Stimulated activated CD8-positive, alpha-beta memory T cell treated with anti-CD3 and anti-CD28 coated beads, Interleukin-2, amount 100 ng/mL, for 48 hours (primary cell): ENCODE measurements at regions not wholly inside any gene's neighbourhood (a gene's known extent, or its start where the extent isn't known, plus 50 kb on each side); places are given as distances from the start of the nearest gene placed in this dataset.
"Not testable (repeated sequence)": the region's sequence is repeated elsewhere in the genome, so short reads cannot be mapped to it uniquely, and the experiment has no call there.

Experiments used
- DNase-seq, 2 donors: peaks; one replicate each; pipeline ENCODE4 v3.0.0-alpha.2; 2020; ENCODE audit warnings: low read depth in 2 of 2

DNA sequence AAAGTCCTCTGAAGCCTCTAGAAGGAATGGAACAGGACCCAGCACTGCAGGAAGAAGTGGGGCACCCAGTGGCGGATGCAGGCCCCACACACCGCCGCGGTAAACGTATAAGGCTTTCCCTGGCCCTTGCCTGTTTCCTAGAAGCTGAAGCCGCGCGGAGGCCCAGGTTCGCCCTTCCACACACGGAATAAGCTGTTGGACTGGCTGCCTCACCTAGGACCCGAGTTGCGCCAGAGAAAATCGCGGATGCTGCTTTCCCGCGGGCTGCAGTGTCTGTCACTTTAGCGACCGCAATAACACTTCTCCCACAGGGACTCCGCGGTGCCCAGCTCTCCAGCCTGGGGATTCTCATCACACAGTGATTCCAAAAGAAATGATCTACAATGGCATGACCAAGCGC, 1736.9 kb downstream of the TP53TG3F start:
- DNase-seq: no peak

- no peak for DNase-seq
These were observed 1738.2 kb downstream of the TP53TG3F start for GRCh38 chr16:35197656-35198055.

GRCh38 chr16:35198223-35199199, 1739.1 kb downstream of the TP53TG3F start:
- no peak for DNase-seq

GRCh38 chr16:35200662-35201061, 1741.2 kb downstream of the TP53TG3F start:
- DNase-seq: no peak

DNA sequence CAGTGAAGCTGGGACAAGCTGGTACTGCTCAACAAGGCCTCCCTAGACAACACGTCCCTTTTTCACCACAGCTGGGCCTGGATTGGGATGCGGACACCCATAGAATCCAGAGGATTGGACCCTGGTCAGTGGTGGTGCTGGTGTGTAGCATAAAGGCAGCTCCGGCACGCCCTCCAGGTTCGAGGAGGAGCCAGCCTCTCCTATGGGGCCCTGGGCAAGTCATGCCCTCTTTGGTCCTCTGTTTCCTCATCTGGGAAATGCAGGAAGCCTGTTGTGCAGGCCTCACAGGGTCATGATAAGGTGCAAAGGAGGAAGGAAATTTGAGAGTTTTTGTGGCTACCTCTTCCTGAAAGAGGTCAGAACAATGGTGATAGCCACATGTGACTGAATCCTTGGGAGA, 1741.7 kb downstream of the TP53TG3F start:
- no peak for DNase-seq

DNA sequence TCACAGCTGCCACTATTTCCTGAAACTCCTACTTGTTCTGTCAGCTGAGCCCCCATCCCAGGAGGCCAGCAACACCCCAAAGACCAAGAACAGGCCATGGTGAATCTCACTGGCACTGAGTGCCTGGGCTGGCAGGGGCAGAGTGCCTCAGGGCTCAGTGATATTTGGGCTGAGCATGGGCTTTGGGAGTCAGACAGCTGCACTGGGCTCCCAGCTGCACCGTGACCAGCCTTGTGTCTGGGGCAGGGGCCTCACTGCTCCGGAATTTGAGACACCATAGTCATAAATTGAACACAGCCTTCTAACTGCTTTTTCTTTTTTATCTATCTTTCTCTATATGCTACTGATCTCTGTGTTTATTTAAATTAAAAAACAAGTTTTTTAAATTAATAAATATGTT, 1744.2 kb downstream of the TP53TG3F start:
- no peak for DNase-seq

DNA sequence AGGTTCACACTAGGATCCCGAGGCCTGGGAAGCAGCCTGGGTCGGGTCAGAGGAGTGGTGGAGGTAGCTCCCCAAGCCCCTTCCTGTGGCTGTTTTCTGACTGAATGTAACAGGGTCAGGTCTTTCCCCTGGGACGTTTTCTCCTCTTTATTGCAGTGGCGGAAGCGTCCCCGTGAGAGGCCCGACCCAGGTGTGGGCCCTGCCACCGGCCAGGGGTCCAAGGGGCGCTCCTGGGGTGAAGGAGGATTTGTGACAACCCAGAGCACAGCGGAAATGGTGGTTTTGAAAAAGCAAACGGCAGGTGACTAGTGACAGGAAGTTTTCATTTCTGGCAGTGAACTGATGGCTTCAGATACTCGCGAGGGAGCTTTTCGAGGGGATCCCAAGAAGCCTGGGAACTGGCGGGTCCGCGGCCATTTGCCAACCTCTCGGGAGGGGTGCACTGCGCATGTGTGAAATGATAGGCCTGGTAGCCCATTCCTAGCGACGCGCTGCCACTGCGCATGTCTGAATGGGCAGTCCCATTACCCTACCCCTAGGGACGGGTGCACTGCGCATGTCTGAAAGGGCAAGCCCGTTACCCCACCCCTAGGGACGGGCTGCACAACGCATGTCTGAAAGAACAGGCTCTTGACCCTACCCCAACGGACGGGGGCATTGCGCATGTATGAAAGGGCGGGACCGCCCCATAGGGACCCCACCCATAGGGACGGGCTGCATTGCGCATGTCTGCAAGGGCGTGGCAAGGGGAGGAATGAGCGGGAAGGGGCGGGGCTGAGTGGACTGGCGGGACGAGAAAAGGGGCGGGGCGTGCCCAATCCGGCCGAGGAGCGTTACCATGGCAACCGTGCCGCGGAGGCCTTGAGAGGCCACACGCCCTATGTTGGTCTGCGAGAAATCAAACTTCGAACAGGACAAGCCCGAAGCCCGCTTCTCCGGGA, 1747.9 kb downstream of the TP53TG3F start:
- no peak for DNase-seq

DNA sequence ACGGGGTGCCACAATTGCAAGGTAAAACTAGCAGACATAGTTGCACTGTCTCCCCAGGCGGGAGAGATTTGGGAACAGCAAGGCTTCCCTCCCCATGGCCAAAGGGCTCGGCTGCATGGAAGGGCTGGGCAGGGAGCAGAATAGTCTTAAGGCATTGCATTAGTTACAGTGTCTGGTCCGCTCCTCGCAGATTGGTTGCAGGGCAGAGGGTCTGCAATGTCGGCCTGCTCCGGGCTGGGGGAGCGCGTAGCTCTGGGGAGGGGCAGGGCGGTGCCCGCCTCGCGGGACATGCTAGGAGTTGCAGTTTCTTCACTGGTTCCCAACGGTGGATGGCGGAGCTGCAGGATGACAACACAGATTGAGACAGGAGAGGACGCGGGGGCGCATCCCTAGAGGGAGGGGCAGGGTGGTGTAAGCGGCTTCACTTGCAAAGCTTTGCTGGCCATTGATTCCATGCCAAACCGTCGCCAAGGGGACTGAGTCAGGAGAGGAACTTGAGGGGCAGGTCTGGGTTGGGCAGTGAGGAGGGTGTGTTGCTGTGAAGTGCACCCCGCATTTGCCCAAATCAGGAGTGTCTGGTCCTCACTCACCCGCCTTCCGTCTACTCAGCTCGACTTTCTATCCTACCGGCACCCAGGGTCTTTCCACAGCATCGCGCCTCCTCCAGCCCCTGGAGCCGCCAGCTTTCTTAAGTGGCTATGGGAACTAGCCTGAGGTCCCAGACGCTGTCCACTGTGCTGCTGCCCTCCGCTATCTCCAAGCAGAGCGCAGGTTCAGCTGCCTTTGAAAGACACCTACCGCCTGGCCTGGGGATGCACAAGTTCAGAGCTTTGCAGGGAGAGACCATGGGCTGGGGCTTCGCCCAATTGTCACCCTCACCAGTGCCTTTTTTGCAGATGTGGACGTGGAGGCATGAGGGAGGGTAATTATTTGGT, 1748.9 kb downstream of the TP53TG3F start:
- no peak for DNase-seq

DNA sequence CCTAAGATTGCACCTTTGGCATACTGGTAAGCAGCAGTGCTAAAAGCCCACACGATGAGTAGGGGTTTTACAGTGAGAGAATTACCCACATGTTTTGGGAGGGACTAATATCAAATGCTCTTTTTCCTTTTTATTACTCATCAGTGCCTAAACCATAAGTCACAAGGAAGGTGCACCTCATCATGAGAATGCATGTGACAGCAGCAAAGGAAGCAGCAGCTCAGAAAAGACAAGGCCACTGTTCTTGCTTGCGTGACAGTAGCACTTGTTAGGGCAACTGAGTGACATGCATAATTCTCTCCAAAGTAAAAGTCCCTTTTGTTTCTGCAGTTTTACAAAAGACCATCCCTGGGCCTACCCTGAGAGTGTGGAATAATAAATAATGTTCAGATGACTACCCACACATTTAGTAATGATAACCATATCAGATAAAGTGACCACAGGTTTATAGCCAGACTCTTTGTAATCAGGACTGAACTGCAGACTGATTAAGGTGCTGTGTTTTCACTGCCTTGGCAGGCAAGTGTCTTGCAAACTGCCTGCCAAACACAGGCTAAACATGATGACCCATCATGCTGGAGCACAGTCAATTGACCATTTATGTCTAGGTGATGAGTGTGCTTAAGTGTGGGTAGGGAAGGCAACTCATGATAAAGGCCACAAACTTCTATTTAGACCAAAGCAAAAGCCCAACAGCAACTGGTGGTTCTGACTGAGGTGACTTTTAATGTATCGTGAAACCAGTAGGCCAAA, 1751.4 kb downstream of the TP53TG3F start:
- no peak for DNase-seq

GRCh38 chr16:35214840-35215239, 1755.4 kb downstream of the TP53TG3F start:
- no peak for DNase-seq

- DNase-seq: no peak
These were observed 1755.9 kb downstream of the TP53TG3F start for GRCh38 chr16:35215287-35215686.

GRCh38 chr16:35216261-35216660, 1756.8 kb downstream of the TP53TG3F start:
- DNase-seq: not testable (repeated sequence)

GRCh38 chr16:35221482-35222185, 1762.2 kb downstream of the TP53TG3F start:
- no peak for DNase-seq

DNA sequence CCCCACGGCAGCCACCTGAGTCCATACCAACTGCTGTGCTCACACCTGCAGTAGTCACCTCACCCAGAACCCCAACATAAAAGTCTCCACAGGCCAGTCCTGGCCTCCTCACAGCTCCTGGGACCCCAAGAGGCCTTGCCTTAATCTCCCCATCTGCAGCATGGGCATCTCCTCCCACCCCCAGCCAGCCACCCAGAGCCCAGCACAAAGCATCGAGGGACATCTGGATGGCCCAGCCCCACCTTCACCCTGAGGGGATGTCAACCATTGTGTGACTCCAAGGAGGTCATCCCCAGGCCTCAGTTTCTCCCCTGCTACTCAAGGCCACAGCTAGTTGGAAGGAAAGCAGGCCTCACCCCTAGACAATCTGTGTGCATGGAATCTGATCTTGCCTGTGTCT, 1775.3 kb downstream of the TP53TG3F start:
- DNase-seq: no peak

DNA sequence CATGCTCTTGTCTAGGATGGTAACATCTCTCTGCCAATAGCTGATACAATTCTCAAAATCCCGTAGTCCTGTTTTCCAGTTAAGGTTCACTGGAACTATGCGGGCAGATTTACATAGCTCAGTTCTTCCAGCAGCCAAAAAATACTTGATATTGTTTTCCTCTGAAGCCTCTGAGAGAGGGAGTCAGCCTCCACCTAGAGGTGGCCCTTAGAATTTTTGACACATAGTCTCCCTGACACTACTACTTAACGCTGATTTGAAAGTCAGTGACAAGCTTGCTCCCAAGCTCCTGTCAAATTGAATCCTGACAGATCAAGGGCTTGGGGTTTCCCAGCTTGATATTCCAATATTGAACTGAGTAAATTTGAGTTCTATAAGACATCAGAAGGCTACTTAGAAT, 1780.1 kb downstream of the TP53TG3F start:
- DNase-seq: no peak

- DNase-seq: no peak
These were observed 1789.6 kb downstream of the TP53TG3F start for GRCh38 chr16:35249051-35249450.

- no peak for DNase-seq
These were observed 1793.0 kb downstream of the TP53TG3F start for GRCh38 chr16:35252356-35252936.

DNA sequence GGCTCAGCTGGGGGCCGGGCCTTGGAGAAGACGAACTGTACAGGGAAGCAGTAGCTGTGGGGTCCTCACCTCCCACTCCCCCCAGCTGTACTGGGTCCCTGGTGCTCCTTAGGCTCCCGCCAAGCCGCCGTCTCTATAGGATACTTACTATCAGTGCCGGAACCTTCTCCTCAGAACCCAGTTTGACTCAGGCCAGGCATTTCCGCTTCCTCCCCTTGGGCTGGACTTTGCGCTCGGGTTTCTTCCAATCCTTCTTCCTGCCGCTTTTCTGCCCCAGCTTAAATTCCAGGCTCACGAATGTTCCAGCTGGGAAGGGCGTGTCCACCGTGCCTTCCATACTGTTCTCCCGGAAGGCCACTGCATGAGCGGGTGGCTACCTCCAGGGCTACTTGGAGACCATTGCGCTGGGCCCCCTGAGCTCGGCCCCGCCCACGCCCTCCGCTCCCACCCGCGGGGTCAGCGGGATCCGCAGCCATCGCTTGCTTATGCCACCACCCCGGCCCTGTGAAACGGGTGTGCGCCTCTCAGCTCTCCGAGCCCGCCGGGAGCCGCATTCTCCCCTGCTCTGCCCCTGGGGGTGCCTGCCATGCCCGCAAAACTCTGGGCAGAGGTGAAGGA, 1795.9 kb downstream of the TP53TG3F start:
- no peak for DNase-seq

- no peak for DNase-seq
These were observed 1796.4 kb downstream of the TP53TG3F start for GRCh38 chr16:35255816-35256215.
